Esophagus muscularis mucosa (tissue), 4 donors: ENCODE measurements at regions not wholly inside any gene's neighbourhood (a gene's known extent, or its start where the extent isn't known, plus 50 kb on each side); places are given as distances from the start of the nearest gene placed in this dataset.

Experiments
- DNase-seq: peaks from one replicate; pipeline ENCODE4 v3.0.0-alpha.2; 2017; ENCODE audit errors: extremely low spot score
- H3K27ac ChIP-seq, 4 donors: fragments of 200-600 bp; sonication (generic); replicated peaks in 1 of 4; 1 replicate in 3 of 4; 2 replicates in 1 of 4; pipeline ENCODE4 v1.5.1; 2016 to 2019; ENCODE audit warnings: mild to moderate bottlenecking in 1 of 4
- H3K27me3 ChIP-seq, 4 donors: fragments of 200-600 bp; sonication (generic); one replicate each; pipeline versions ENCODE4 v1.5.1 to v1.6.0; 2016 to 2019
- H3K36me3 ChIP-seq, 4 donors: fragments of 200-600 bp; sonication (generic); one replicate each; pipeline ENCODE4 v1.5.1; 2016 to 2019
- H3K4me1 ChIP-seq, 4 donors: fragments of 200-600 bp; sonication (generic); one replicate each; pipeline ENCODE4 v1.5.1; 2016 to 2019
- H3K4me3 ChIP-seq, 4 donors: fragments of 200-600 bp; sonication (generic); 1 replicate in 2 of 4; 2 replicates in 2 of 4; pipeline ENCODE4 v1.5.1; 2016 to 2019; ENCODE audit warnings: mild to moderate bottlenecking in 4 of 4, moderate library complexity in 1 of 4
- H3K9me3 ChIP-seq, 4 donors: fragments of 200-600 bp; sonication (generic); 1 replicate in 3 of 4; 2 replicates in 1 of 4; pipeline ENCODE4 v1.5.1; 2016 to 2019
- EP300 ChIP-seq: sonication (generic); formaldehyde crosslinking; IDR thresholded peaks from one replicate; pipeline ENCODE4 v1.6.1; 2017; ENCODE audit warnings: antibody characterized with exemption
- POLR2A ChIP-seq: fragments of 450-650 bp; IDR thresholded peaks from one replicate; pipeline ENCODE4 v1.6.1; 2017; ENCODE audit warnings: antibody characterized with exemption, moderate library complexity, mild to moderate bottlenecking, low read depth
- POLR2AphosphoS5 ChIP-seq, 2 donors: sonication (generic); formaldehyde crosslinking; IDR thresholded peaks; one replicate each; pipeline ENCODE4 v1.6.1; 2017; ENCODE audit warnings: antibody characterized with exemption in 2 of 2
- WGBS: methylation state at CpG from one replicate; pipeline ENCODE4 v1.1.5; 2018; 5-methylcytosine and 5-hydroxymethylcytosine counted together
- intact Hi-C: fragments of 100-400 bp; cut with DNase I; formaldehyde crosslinking; loops from one replicate; pipeline ENCODE4 v1.15.1; 2023
- TF ChIP-seq, protein P1 (sequence below), 3 experiments: fragments of 200-600 bp in 2 of 3; fragments of 450-650 bp in 1 of 3; sonication (generic) in 2 of 3; IDR thresholded peaks; one replicate each; pipeline ENCODE4 v1.5.1; 2017 to 2019; ENCODE audit warnings: antibody characterized with exemption in 3 of 3, mild to moderate bottlenecking in 2 of 3, moderate library complexity in 1 of 3

DNA sequence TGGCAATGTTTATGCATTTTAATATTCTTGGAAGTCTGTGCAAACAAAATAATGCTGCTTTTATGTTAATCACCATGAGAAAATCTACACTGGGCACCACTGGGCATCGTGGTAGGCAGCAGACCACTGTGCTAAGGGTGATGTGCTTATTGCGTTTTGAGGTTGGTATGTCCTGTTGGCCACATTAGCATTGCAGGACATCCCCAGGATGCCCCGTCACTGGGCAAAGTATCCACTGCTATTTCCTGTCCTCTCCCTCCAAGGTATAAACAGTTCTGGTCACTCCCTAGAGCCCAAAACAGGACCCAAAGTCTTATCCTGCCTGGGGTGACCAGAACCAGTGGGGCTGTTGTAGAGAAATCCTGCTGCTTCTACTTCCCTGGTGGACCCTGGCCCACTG, 284.2 kb upstream of the ROPN1 start:
- DNase-seq, result no peak
- no peaks in the 10 kb centered on the region for H3K36me3 ChIP-seq
- 64% methylated on average over 3 of the region's 3 CpGs for WGBS
- H3K27ac ChIP-seq, result peak overlapping the region; percentile 78 to 87 (median 84)
- intact Hi-C loops, result no loop called here
- no peak overlapping the region for H3K4me3 ChIP-seq
- TF ChIP-seq POLR2A (no peak), EP300 (peak; percentile 10), POLR2AphosphoS5 (IDR thresholded peaks at IDR 0.05) (peak; percentile 6 to 27)
- TF ChIP-seq, protein P1, sequence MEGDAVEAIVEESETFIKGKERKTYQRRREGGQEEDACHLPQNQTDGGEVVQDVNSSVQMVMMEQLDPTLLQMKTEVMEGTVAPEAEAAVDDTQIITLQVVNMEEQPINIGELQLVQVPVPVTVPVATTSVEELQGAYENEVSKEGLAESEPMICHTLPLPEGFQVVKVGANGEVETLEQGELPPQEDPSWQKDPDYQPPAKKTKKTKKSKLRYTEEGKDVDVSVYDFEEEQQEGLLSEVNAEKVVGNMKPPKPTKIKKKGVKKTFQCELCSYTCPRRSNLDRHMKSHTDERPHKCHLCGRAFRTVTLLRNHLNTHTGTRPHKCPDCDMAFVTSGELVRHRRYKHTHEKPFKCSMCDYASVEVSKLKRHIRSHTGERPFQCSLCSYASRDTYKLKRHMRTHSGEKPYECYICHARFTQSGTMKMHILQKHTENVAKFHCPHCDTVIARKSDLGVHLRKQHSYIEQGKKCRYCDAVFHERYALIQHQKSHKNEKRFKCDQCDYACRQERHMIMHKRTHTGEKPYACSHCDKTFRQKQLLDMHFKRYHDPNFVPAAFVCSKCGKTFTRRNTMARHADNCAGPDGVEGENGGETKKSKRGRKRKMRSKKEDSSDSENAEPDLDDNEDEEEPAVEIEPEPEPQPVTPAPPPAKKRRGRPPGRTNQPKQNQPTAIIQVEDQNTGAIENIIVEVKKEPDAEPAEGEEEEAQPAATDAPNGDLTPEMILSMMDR (IDR thresholded peaks at IDR 0.05), result no peak
- no peaks in the 10 kb centered on the region for H3K27me3 ChIP-seq
- H3K9me3 ChIP-seq, result no peaks in the 10 kb centered on the region
- peaks cover 79 to 89% (median 84%) of the 10 kb centered on the region in 4 donors for H3K4me1 ChIP-seq

DNA sequence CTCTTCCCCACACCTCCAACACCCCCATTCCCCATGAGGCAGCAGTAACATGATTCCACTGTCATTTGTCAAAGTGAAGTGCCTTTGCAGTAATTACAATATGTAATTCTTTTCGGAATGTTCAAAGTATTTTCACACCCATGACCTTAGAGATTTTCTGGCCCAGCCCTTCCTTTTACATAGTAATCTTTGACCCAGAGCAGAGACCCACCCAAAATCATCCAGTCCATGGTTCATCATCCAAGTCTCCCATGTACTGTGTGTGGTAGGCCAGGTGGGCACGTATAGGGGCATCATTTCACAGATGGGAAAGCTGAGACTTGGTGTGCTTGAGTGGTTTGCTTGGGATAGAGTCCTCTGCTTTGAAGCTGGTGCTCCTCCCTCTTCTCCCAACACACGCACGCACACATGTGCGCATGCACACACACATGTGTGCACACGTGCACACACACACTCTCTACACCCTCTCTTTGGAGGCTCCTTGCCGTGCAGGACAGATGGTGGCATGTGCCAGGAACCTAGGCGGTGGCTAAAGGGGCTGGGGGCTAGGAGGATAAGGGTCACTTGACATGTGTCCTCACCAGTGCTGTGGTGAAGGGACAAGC, 284.7 kb upstream of the ROPN1 start:
- Histone ChIP-seq H3K9me3 (no peaks in the 10 kb centered on the region), H3K27ac (peak overlapping the region; percentile 78 to 87 (median 84)), H3K4me1 (peaks cover 77 to 89% (median 84%) of the 10 kb centered on the region in 4 donors), H3K36me3 (no peaks in the 10 kb centered on the region), H3K27me3 (no peaks in the 10 kb centered on the region), H3K4me3 (no peak overlapping the region)
- no peak for DNase-seq
- TF ChIP-seq POLR2A (no peak), POLR2AphosphoS5 (IDR thresholded peaks at IDR 0.05) (no peak)
- intact Hi-C loops, result no loop called here
- WGBS, result 84% methylated on average over 8 of the region's 8 CpGs

DNA sequence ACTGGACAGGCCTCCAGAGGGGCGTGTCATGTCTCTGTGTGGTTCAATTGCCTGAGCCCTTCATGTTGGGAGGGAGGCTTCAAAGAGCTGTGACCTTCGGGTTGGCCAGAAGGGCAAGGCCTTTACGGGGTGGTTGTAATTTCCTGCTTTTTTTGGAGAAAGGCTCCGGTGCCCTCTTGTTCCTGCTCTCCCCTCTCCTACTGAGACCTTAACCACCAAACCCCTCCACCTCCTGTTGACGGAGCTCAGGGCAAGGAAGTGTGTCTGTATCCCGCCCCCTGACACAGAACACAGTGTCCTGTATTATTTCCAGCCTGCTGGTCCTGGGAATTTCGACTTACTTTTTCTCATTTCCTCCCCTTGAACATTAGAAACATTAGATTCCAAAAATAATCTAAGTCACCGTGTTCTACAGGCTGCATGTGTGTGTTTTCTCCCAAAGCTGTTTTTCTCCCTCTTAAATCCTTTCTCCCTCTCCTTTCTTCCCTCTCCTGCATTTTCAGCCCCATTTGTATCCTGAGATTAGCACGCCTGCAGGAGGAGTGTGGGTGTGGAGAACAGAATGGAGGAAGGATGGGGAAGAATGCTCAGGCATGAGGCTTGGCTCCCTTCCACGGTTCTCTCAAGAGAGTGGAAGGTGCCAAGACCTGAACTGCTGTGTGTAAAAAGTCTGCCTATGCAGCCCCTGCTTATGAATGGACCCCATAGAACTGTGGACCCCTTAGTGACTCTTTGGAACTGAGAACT, 285.4 kb upstream of the ROPN1 start:
- Histone ChIP-seq H3K27me3 (no peaks in the 10 kb centered on the region), H3K36me3 (no peaks in the 10 kb centered on the region), H3K4me1 (peaks cover 77 to 89% (median 84%) of the 10 kb centered on the region in 4 donors), H3K4me3 (no peak overlapping the region), H3K9me3 (no peaks in the 10 kb centered on the region), H3K27ac (peak overlapping the region; percentile 78 to 87 (median 84))
- DNase-seq, result no peak
- intact Hi-C loops, result no loop called here
- no peak for TF ChIP-seq POLR2A
- TF ChIP-seq, protein P1 (IDR thresholded peaks at IDR 0.05), result peak; percentile 9 to 29 (median 13)
- TF ChIP-seq EP300, result peak; percentile 51
- peak; percentile 59 to 69 for TF ChIP-seq POLR2AphosphoS5 (IDR thresholded peaks at IDR 0.05)
- WGBS, result 39% methylated on average over 10 of the region's 10 CpGs

DNA sequence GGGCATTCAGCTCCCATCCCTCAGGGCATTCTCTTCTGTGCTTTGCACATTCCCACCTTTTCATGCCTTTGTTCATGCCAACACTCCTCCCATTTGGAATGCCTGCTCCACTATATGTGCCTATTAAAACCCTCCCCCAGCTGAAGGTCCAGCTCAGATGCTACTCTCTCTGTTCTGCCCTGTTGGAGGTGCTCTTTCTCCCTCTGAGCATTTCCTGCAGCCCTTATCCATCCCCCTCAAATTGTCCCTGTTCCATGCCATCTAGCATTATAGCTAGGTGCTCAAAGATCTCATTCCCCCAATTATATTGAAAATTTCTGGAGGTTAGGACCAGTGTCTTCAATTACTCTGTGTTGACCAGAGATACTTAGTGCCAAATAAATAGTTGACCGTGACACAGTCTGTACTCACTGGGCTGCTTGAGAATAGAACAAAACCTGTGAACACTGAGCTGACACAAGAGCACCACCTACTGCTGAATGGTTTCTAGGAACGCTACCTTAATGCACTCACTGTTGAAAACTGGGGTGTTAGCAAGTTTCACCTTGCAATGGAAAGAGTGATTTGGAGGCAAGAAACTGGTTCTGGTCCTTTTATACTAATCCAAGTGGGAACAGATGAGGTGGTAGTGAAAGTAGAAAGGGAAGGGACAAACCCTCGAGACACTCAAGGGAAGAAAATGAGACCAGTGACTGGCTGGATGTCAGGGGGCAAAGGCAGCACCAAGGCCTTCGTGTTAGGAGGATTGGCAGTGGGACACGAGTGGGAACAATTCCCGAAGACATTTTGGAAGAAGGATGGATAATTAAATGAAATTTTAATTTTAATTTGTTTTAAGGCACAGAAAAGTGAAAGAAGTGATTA, 289.8 kb upstream of the ROPN1 start:
- H3K36me3 ChIP-seq, result no peaks in the 10 kb centered on the region
- no peaks in the 10 kb centered on the region for H3K27me3 ChIP-seq
- 50% methylated on average over 6 of the region's 6 CpGs for WGBS
- no peaks in the 10 kb centered on the region for H3K9me3 ChIP-seq
- TF ChIP-seq, protein P1 (IDR thresholded peaks at IDR 0.05), result peak; percentile 54 to 69 (median 68)
- TF ChIP-seq POLR2AphosphoS5 (IDR thresholded peaks at IDR 0.05), result no peak
- intact Hi-C loops, result loop anchor here (2.0 to 5.0 kb wide), 3 partner anchors 203 to 264 kb away; partner anchors contain the start of gene KALRN
- peak overlapping the region; percentile 82 to 90 (median 85) for H3K27ac ChIP-seq
- no peak overlapping the region for H3K4me3 ChIP-seq
- DNase-seq, result peak; percentile 79
- peaks cover 50 to 74% (median 63%) of the 10 kb centered on the region in 4 donors for H3K4me1 ChIP-seq
